Kidney (tissue), 13 donors: ENCODE measurements at regions not wholly inside any gene's neighbourhood (a gene's known extent, or its start where the extent isn't known, plus 50 kb on each side); places are given as distances from the start of the nearest gene placed in this dataset.

Experiments used
- DNase-seq, 5 donors: peaks; one replicate each; pipeline ENCODE4 v3.0.0-alpha.2; 2013 to 2020
- FAIRE-seq: peaks from 2 replicates; lab custom pipeline; 2012; peaks lifted over from hg19 to GRCh38; lab: Jason Lieb, UNC
- H3K27ac ChIP-seq, 2 donors: one replicate each; pipeline ENCODE4 v1.7.0; 2013; ENCODE audit warnings: low read depth in 2 of 2, low read length in 2 of 2, inconsistent platforms in 1 of 2
- H3K27me3 ChIP-seq: one replicate; pipeline ENCODE4 v1.7.1; 2013; ENCODE audit warnings: low read length, inconsistent platforms; ENCODE audit not compliant: control insufficient read depth, insufficient read depth
- H3K36me3 ChIP-seq, 3 donors: one replicate each; pipeline versions ENCODE4 v1.7.0 to v1.7.1; 2013; ENCODE audit warnings: low read length in 3 of 3, control low read depth in 1 of 3, inconsistent platforms in 1 of 3; ENCODE audit not compliant: insufficient read depth in 3 of 3, control insufficient read depth in 2 of 3
- H3K4me1 ChIP-seq, 3 donors: one replicate each; pipeline versions ENCODE4 v1.7.0 to v1.7.1; 2013; ENCODE audit warnings: low read length in 3 of 3, inconsistent platforms in 1 of 3, low read depth in 1 of 3; ENCODE audit not compliant: control insufficient read depth in 2 of 3, insufficient read depth in 2 of 3
- H3K4me3 ChIP-seq, 3 donors: one replicate each; pipeline versions ENCODE4 v1.7.0 to v1.8.1; 2013; ENCODE audit warnings: low read length in 3 of 3, control low read depth in 1 of 3, inconsistent platforms in 1 of 3
- H3K9ac ChIP-seq, 3 donors: one replicate each; pipeline versions ENCODE4 v1.7.0 to v1.7.1; 2013; ENCODE audit warnings: low read length in 3 of 3, control low read depth in 1 of 3, inconsistent platforms in 1 of 3
- H3K9me3 ChIP-seq, 3 donors: one replicate each; pipeline versions ENCODE4 v1.7.0 to v1.7.1; 2013; ENCODE audit warnings: low read length in 3 of 3, control low read depth in 1 of 3, inconsistent platforms in 1 of 3; ENCODE audit not compliant: control insufficient read depth in 2 of 3, insufficient read depth in 1 of 3
- CTCF ChIP-seq: IDR thresholded peaks from 3 replicates; pipeline ENCODE4 v1.5.1; 2012; ENCODE audit warnings: mild to moderate bottlenecking, moderate library complexity, borderline replicate concordance; ENCODE audit not compliant: insufficient read depth; ENCODE audit errors: extremely low read depth
- intact Hi-C: fragments of 100-400 bp; cut with DNase I; formaldehyde crosslinking; loops from one replicate; pipeline ENCODE4 v1.11.1; 2022
- donor health status: control.
- donor health status: control.
- donor health status: control.
- donor health status: control.
- donor health status: control.
- donor health status: DM: yes; HTN: yes; CAD: no.
- donor health status: Normal renal cell carcinoma (clear cell type).

GRCh38 chr11:42552786-42553185, 759.0 kb upstream of the API5 start:
- peak in 3 of 5 donors; percentile 15 to 76 (median 26) for DNase-seq
- FAIRE-seq = no peak
- H3K9ac ChIP-seq = no peak overlapping the region
- H3K27me3 ChIP-seq = no peaks in the 10 kb centered on the region
- no peak overlapping the region for H3K27ac ChIP-seq
- TF ChIP-seq CTCF = no peak
- H3K36me3 ChIP-seq = no peaks in the 10 kb centered on the region
- peaks cover 0 to 2% (median 0%) of the 10 kb centered on the region in 3 donors for H3K4me1 ChIP-seq
- H3K4me3 ChIP-seq = no peak overlapping the region
- no peaks in the 10 kb centered on the region for H3K9me3 ChIP-seq
- intact Hi-C loops = no loop called here

GRCh38 chr11:42555190-42555589, 756.6 kb upstream of the API5 start:
- no peak for DNase-seq
- Histone ChIP-seq H3K9ac (no peak overlapping the region), H3K9me3 (no peaks in the 10 kb centered on the region), H3K36me3 (no peaks in the 10 kb centered on the region), H3K4me1 (peaks cover 0 to 2% (median 0%) of the 10 kb centered on the region in 3 donors), H3K4me3 (no peak overlapping the region), H3K27ac (no peak overlapping the region), H3K27me3 (no peaks in the 10 kb centered on the region)
- no peak for TF ChIP-seq CTCF
- intact Hi-C loops = no loop called here
- FAIRE-seq = no peak

DNA sequence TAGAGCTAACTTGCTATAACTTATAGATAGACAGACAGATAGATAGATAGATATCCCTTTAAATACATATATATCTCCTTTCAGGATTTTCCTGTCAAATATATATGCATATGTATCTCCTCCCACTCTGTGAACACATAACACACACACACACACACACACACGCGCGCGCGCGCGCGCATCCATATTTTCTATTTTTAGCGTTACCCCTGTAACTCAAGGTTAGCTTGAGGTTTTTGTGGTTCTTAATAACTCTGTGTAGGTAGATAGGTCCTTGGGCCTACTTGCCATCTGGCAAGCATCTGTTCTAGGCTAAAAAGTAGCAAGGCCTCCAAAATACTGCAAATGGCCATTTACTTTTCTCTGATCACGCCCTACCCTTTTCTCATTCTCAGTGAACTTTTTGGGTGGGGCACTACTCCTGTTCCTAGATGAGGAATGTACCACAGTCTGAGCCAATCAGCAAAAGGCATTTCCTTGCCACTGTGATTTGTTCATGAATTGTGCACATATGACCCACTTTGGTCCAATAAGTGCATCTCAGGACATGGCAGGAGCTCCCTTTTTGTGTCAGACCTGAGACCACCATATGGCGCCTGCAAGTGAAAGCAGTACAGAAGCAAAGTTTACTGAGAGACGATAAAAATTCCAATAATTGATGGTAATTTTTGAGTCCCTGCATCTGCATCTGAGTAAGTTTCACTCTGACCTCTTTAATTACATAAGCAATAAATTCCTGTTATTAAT, 740.5 kb upstream of the API5 start:
- Histone ChIP-seq H3K4me3 (no peak overlapping the region), H3K9ac (no peak overlapping the region), H3K36me3 (no peaks in the 10 kb centered on the region), H3K27me3 (no peaks in the 10 kb centered on the region), H3K9me3 (peaks cover 0 to 3% (median 0%) of the 10 kb centered on the region in 3 donors), H3K4me1 (no peaks in the 10 kb centered on the region), H3K27ac (no peak overlapping the region)
- FAIRE-seq (no peak), DNase-seq (peak in 1 of 5 donors; percentile 13)
- TF ChIP-seq CTCF = no peak
- intact Hi-C loops = no loop called here
